IMR-90 (cell line): ENCODE measurements at regions not wholly inside any gene's neighbourhood (a gene's known extent, or its start where the extent isn't known, plus 50 kb on each side); places are given as distances from the start of the nearest gene placed in this dataset.

Experiments
- ATAC-seq: fragments of 200-7000 bp; cut with Tn5 transposase; 2 replicates; pipeline ENCODE4 v1.9.1; 2020; ENCODE audit warnings: low read depth, mild to moderate bottlenecking, moderate library complexity
- BruUV-seq: library from RNA; stranded (reverse); fragments of 400-500 nt; replicated peaks from 2 replicates; lab custom pipeline; 2021; lab: Mats Ljungman, UMichigan
- CTCF ChIA-PET: fragments of 300-600 bp; formaldehyde crosslinking; extraction: SDS; loops from one replicate; lab custom pipeline; 2021; ENCODE audit warnings: antibody characterized with exemption; lab: Yijun Ruan, JAX
- POLR2A ChIA-PET: fragments of 300-600 bp; sonication (Branson Sonifier 250); formaldehyde crosslinking; loops from one replicate; lab custom pipeline; 2022; ENCODE audit warnings: antibody characterized with exemption; ENCODE audit not compliant: unreplicated experiment; lab: Charles Lee
- DNase-seq: peaks from one replicate; pipeline ENCODE4 v3.0.0; 2013
- H2AFZ ChIP-seq: replicated peaks from 2 replicates; pipeline ENCODE3; 2013; ENCODE audit warnings: low read length, mild to moderate bottlenecking; ENCODE audit not compliant: poor library complexity
- H2AK5ac ChIP-seq: 2 replicates; pipeline ENCODE4 v1.6.1; 2013; ENCODE audit warnings: low read depth, low read length, inconsistent platforms
- H2AK9ac ChIP-seq: replicated peaks from 2 replicates; pipeline ENCODE3; 2013; ENCODE audit warnings: mild to moderate bottlenecking, low read depth, low read length, moderate library complexity; ENCODE audit not compliant: poor library complexity
- H2BK120ac ChIP-seq: 2 replicates; pipeline ENCODE4 v1.6.1; 2013; ENCODE audit warnings: low read depth, low read length, inconsistent platforms
- H2BK15ac ChIP-seq: 3 replicates; pipeline ENCODE4 v1.6.1; 2013; ENCODE audit warnings: low read depth, low read length, inconsistent platforms
- H2BK20ac ChIP-seq: 2 replicates; pipeline ENCODE4 v1.6.1; 2013; ENCODE audit warnings: low read depth, mild to moderate bottlenecking, inconsistent platforms, low read length, moderate library complexity
- H2BK5ac ChIP-seq: 2 replicates; pipeline ENCODE4 v1.6.1; 2013; ENCODE audit warnings: mild to moderate bottlenecking, low read depth, low read length, inconsistent platforms; ENCODE audit not compliant: poor library complexity, severe bottlenecking
- H3K14ac ChIP-seq: replicated peaks from 2 replicates; pipeline ENCODE4 v1.6.1; 2013; ENCODE audit warnings: low read depth, low read length, inconsistent platforms
- H3K18ac ChIP-seq: 2 replicates; pipeline ENCODE4 v1.6.1; 2013; ENCODE audit warnings: low read depth, low read length, control low read depth
- H3K23ac ChIP-seq: 2 replicates; pipeline ENCODE4 v1.6.1; 2013; ENCODE audit warnings: low read depth, low read length, inconsistent platforms
- H3K27ac ChIP-seq: 2 replicates; pipeline ENCODE4 v1.5.1; 2013; ENCODE audit warnings: mild to moderate bottlenecking, control low read depth, low read length; ENCODE audit not compliant: insufficient read depth
- H3K27me3 ChIP-seq: 2 replicates; pipeline ENCODE4 v1.6.1; 2013; ENCODE audit warnings: low read length; ENCODE audit not compliant: control insufficient read depth, insufficient read depth
- H3K36me3 ChIP-seq: 2 replicates; pipeline ENCODE4 v1.6.1; 2013; ENCODE audit warnings: low read length, mixed read lengths; ENCODE audit not compliant: control insufficient read depth, insufficient read depth
- H3K4ac ChIP-seq: 2 replicates; pipeline ENCODE4 v1.6.1; 2013; ENCODE audit warnings: low read depth, low read length, inconsistent platforms
- H3K4me1 ChIP-seq: 2 replicates; pipeline ENCODE4 v1.6.1; 2013; ENCODE audit warnings: low read length, mixed read lengths; ENCODE audit not compliant: control insufficient read depth, insufficient read depth
- H3K4me2 ChIP-seq: 2 replicates; pipeline ENCODE4 v1.6.1; 2013; ENCODE audit warnings: low read depth, mild to moderate bottlenecking, control low read depth, low read length, moderate library complexity
- H3K4me3 ChIP-seq: 2 replicates; pipeline ENCODE4 v1.5.1; 2013; ENCODE audit warnings: low read depth, mild to moderate bottlenecking, control low read depth, low read length, moderate library complexity; ENCODE audit not compliant: insufficient read depth
- H3K56ac ChIP-seq: 2 replicates; pipeline ENCODE4 v1.6.1; 2013; ENCODE audit warnings: low read length, inconsistent platforms; ENCODE audit not compliant: insufficient read depth; ENCODE audit errors: extremely low read depth
- H3K79me1 ChIP-seq, 2 experiments: 2 replicates each; pipeline ENCODE4 v1.6.1; 2013; ENCODE audit warnings: low read length in 2 of 2, inconsistent platforms in 1 of 2, low read depth in 1 of 2
- H3K9ac ChIP-seq: 2 replicates; pipeline ENCODE4 v1.6.1; 2013; ENCODE audit warnings: low read depth, low read length, control low read depth
- H3K9me1 ChIP-seq: 2 replicates; pipeline ENCODE4 v1.6.1; 2013; ENCODE audit warnings: low read length, inconsistent platforms; ENCODE audit not compliant: insufficient read depth
- H3K9me3 ChIP-seq: 2 replicates; pipeline ENCODE4 v1.6.1; 2013; ENCODE audit warnings: low read length; ENCODE audit not compliant: control insufficient read depth, insufficient read depth
- H4K20me1 ChIP-seq: 2 replicates; pipeline ENCODE4 v1.6.1; 2013; ENCODE audit warnings: low read length, inconsistent platforms; ENCODE audit not compliant: insufficient read depth
- H4K5ac ChIP-seq: 2 replicates; pipeline ENCODE4 v1.6.1; 2013; ENCODE audit warnings: mild to moderate bottlenecking, low read depth, low read length, control low read depth
- H4K8ac ChIP-seq, 2 experiments: 2 replicates each; pipeline ENCODE4 v1.6.1; 2013; ENCODE audit warnings: low read depth in 2 of 2, low read length in 2 of 2, control low read depth in 1 of 2, inconsistent platforms in 1 of 2
- H4K91ac ChIP-seq: 2 replicates; pipeline ENCODE4 v1.6.1; 2013; ENCODE audit warnings: low read depth, low read length, inconsistent platforms; ENCODE audit not compliant: insufficient read depth
- BHLHE40 ChIP-seq: fragments of 150-350 bp; IDR thresholded peaks from 2 replicates; pipeline ENCODE4 v1.6.1; 2016; ENCODE audit warnings: mild to moderate bottlenecking, low read depth, low read length
- CEBPB ChIP-seq: IDR thresholded peaks from 2 replicates; pipeline ENCODE4 v1.6.1; 2012; ENCODE audit warnings: low read depth, low read length, improper control_type of control experiment
- CHD1 ChIP-seq: IDR thresholded peaks from 2 replicates; pipeline ENCODE4 v1.6.1; 2012; ENCODE audit warnings: low read depth, low read length, improper control_type of control experiment
- CTCF ChIP-seq: conservative IDR thresholded peaks from 2 replicates; pipeline ENCODE4 v1.5.1; 2012; ENCODE audit warnings: mild to moderate bottlenecking, low read depth, low read length, improper control_type of control experiment
- FOS ChIP-seq: fragments of 150-350 bp; IDR thresholded peaks from 2 replicates; pipeline ENCODE4 v1.6.1; 2016; ENCODE audit warnings: low read depth, low read length
- MAFK ChIP-seq: IDR thresholded peaks from 2 replicates; pipeline ENCODE4 v1.6.1; 2012; ENCODE audit warnings: low read depth, low read length, improper control_type of control experiment
- MAZ ChIP-seq: IDR thresholded peaks from 2 replicates; pipeline ENCODE4 v1.6.1; 2012; ENCODE audit warnings: low read depth, mild to moderate bottlenecking, low read length, improper control_type of control experiment, moderate library complexity, borderline replicate concordance
- MXI1 ChIP-seq: IDR thresholded peaks from 2 replicates; pipeline ENCODE4 v1.6.1; 2012; ENCODE audit warnings: low read depth, mild to moderate bottlenecking, low read length, moderate library complexity, borderline replicate concordance
- NFE2L2 ChIP-seq: fragments of 150-350 bp; IDR thresholded peaks from 2 replicates; pipeline ENCODE4 v1.6.1; 2016; ENCODE audit warnings: low read depth, mild to moderate bottlenecking, low read length
- POLR2A ChIP-seq: IDR thresholded peaks from 2 replicates; pipeline ENCODE4 v1.6.1; 2012; ENCODE audit warnings: mild to moderate bottlenecking, low read depth, low read length
- RAD21 ChIP-seq: IDR thresholded peaks from 2 replicates; pipeline ENCODE4 v1.6.1; 2012; ENCODE audit warnings: low read length, improper control_type of control experiment
- RCOR1 ChIP-seq: IDR thresholded peaks from 2 replicates; pipeline ENCODE4 v1.6.1; 2012; ENCODE audit warnings: mild to moderate bottlenecking, low read length, improper control_type of control experiment; ENCODE audit not compliant: insufficient replicate concordance
- RFX5 ChIP-seq: IDR thresholded peaks from 2 replicates; pipeline ENCODE4 v1.8.0; 2012; ENCODE audit warnings: low read depth, mild to moderate bottlenecking, low read length, moderate library complexity
- SMC3 ChIP-seq: fragments of 150-350 bp; IDR thresholded peaks from 2 replicates; pipeline ENCODE4 v1.6.1; 2016; ENCODE audit warnings: low read depth, mild to moderate bottlenecking, antibody characterized with exemption, low read length, moderate library complexity
- WGBS, 2 experiments: methylation state at CpG; one replicate each; pipeline versions ENCODE4 v1.1.5 to v1.1.7; 2013; ENCODE audit warnings: missing lambda C conversion rate in 2 of 2; ENCODE audit not compliant: insufficient read length in 1 of 2; ENCODE audit errors: extremely low coverage in 2 of 2; 5-methylcytosine and 5-hydroxymethylcytosine counted together
- dilution Hi-C: fragments of 300-500 bp; cut with HindIII; formaldehyde crosslinking; loops from one replicate; pipeline ENCODE4 v1.14.3; 2018; ENCODE audit warnings: low sequenced_read_pairs; ENCODE audit not compliant: unreplicated experiment
- in situ Hi-C: fragments of 300-500 bp; cut with MboI; formaldehyde crosslinking; loops from 3 replicates; pipeline ENCODE4 v1.14.3; 2019; ENCODE audit warnings: low sequenced_read_pairs, inconsistent platforms, mixed read lengths
- intact Hi-C: fragments of 100-400 bp; cut with micrococcal nuclease; formaldehyde crosslinking; loops from 2 replicates; pipeline ENCODE4 v1.10.0; 2022
- TF ChIP-seq, protein P1 (sequence below): fragments of 150-350 bp; IDR thresholded peaks from 2 replicates; pipeline ENCODE4 v1.6.1; 2016; ENCODE audit warnings: low read depth, mild to moderate bottlenecking, low read length, moderate library complexity, borderline replicate concordance
- TF ChIP-seq, protein P2 (sequence below): fragments of 150-350 bp; IDR thresholded peaks from 2 replicates; pipeline ENCODE4 v1.6.1; 2017; ENCODE audit warnings: mild to moderate bottlenecking, antibody characterized with exemption, low read length, low read depth

- POLR2A ChIA-PET = no interaction called here
- Histone ChIP-seq H3K36me3 (no peaks in the 10 kb centered on the region), H4K8ac (no peak overlapping the region), H3K4me1 (no peaks in the 10 kb centered on the region), H4K91ac (no peak overlapping the region), H2AK9ac (no peak overlapping the region), H3K23ac (no peak overlapping the region), H3K9me1 (no peaks in the 10 kb centered on the region), H3K27me3 (no peaks in the 10 kb centered on the region), H3K79me1 (no peaks in the 10 kb centered on the region), H2BK120ac (no peak overlapping the region), H4K5ac (no peak overlapping the region), H3K4ac (no peak overlapping the region), H3K14ac (no peak overlapping the region), H2AK5ac (no peak overlapping the region), H3K4me2 (no peak overlapping the region), H3K9ac (no peak overlapping the region), H3K9me3 (peaks cover 7% of the 10 kb centered on the region; the same call in 1 of the 2 replicates), H4K20me1 (no peaks in the 10 kb centered on the region), H2BK5ac (no peak overlapping the region), H3K27ac (no peak overlapping the region), H2BK20ac (no peak overlapping the region), H3K18ac (no peak overlapping the region), H2AFZ (no peak overlapping the region), H2BK15ac (no peak overlapping the region), H3K56ac (no peak overlapping the region), H3K4me3 (no peak overlapping the region)
- DNase-seq (no peak), ATAC-seq (no peak)
- intact Hi-C loops = no loop called here
- no TSS peak for BruUV-seq
- in situ Hi-C loops = no loop called here
- no peak for TF ChIP-seq NFE2L2
- no peak for TF ChIP-seq SMC3
- TF ChIP-seq, protein P1, sequence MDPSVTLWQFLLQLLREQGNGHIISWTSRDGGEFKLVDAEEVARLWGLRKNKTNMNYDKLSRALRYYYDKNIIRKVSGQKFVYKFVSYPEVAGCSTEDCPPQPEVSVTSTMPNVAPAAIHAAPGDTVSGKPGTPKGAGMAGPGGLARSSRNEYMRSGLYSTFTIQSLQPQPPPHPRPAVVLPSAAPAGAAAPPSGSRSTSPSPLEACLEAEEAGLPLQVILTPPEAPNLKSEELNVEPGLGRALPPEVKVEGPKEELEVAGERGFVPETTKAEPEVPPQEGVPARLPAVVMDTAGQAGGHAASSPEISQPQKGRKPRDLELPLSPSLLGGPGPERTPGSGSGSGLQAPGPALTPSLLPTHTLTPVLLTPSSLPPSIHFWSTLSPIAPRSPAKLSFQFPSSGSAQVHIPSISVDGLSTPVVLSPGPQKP = no peak
- TF ChIP-seq MAFK = no peak
- no peak for TF ChIP-seq RCOR1
- no peak for TF ChIP-seq CTCF
- no peak for TF ChIP-seq RFX5
- no peak for TF ChIP-seq CHD1
- no peak for TF ChIP-seq RAD21
- TF ChIP-seq POLR2A = no peak
- TF ChIP-seq CEBPB = no peak
- TF ChIP-seq MXI1 = no peak
- TF ChIP-seq FOS = no peak
- TF ChIP-seq BHLHE40 = no peak
- TF ChIP-seq MAZ = no peak
- TF ChIP-seq, protein P2, sequence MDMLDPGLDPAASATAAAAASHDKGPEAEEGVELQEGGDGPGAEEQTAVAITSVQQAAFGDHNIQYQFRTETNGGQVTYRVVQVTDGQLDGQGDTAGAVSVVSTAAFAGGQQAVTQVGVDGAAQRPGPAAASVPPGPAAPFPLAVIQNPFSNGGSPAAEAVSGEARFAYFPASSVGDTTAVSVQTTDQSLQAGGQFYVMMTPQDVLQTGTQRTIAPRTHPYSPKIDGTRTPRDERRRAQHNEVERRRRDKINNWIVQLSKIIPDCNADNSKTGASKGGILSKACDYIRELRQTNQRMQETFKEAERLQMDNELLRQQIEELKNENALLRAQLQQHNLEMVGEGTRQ = no peak
- CTCF ChIA-PET = no interaction called here
- dilution Hi-C loops = no loop called here
- no CpG with 5 or more reads among the region's 2 CpGs for WGBS, 2 experiments
Measured at GRCh38 chr11:109519253-109519652, 97.3 kb downstream of the C11orf87 start.
